GM12872 (cell line): ENCODE measurements at regions not wholly inside any gene's neighbourhood (a gene's known extent, or its start where the extent isn't known, plus 50 kb on each side); places are given as distances from the start of the nearest gene placed in this dataset.

Experiments
- TF ChIP-seq, protein P1 (sequence below): IDR thresholded peaks from 3 replicates; pipeline ENCODE4 v1.5.1; 2011; ENCODE audit warnings: low read depth, mild to moderate bottlenecking, low read length, moderate library complexity; ENCODE audit not compliant: insufficient read depth

DNA sequence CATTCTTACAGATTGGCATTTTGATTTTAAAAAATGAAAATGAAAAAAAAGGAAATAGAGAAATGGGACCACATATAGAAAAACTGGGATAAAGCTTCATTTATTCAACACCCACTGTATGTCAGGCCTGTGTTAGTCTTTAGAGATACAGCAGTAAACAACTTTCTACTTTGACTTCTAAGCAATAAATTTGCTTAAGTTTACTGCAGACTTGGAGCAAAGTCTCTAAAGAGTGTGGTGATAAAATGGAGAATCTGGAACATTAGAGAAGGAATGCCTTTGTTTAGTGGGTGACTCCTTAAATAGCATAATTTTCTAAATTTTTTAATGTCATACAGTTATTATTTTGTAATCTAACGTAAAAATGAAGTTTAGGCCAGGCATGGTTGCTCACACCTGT lies 80.7 kb upstream of the CNKSR3 start:
- TF ChIP-seq, protein P1, sequence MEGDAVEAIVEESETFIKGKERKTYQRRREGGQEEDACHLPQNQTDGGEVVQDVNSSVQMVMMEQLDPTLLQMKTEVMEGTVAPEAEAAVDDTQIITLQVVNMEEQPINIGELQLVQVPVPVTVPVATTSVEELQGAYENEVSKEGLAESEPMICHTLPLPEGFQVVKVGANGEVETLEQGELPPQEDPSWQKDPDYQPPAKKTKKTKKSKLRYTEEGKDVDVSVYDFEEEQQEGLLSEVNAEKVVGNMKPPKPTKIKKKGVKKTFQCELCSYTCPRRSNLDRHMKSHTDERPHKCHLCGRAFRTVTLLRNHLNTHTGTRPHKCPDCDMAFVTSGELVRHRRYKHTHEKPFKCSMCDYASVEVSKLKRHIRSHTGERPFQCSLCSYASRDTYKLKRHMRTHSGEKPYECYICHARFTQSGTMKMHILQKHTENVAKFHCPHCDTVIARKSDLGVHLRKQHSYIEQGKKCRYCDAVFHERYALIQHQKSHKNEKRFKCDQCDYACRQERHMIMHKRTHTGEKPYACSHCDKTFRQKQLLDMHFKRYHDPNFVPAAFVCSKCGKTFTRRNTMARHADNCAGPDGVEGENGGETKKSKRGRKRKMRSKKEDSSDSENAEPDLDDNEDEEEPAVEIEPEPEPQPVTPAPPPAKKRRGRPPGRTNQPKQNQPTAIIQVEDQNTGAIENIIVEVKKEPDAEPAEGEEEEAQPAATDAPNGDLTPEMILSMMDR = no peak

DNA sequence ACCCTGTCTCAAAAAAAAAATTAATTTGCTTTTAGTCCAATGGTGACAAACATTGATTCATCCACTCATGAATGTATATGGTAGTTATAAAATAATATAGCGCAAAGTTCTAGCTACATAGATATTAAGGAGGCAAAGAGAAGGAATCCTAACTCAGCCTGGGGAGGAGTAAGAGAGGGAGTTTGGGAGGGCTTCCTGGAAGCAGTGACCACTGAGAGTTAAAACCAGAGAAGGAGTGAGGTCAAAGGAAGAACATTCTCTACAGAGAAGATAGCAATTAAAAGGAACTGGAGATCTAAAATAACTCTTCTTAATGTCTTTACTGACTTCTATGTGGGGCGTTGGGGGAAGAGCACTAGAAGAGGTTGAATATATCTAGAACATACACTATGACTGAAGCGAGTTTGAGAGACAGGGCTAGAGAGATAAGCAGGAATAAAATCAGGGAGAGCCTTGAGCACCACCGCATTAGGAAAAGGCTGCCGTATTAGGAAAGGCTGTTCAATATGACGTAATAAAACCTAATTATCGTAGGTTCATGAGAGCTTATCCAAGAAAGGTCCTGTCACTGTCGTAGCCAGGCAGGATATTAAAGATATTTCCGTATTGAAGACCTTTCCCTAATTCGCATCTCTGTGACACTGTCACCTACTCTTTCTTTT lies 81.8 kb upstream of the CNKSR3 start:
- TF ChIP-seq, protein P1 = no peak

DNA sequence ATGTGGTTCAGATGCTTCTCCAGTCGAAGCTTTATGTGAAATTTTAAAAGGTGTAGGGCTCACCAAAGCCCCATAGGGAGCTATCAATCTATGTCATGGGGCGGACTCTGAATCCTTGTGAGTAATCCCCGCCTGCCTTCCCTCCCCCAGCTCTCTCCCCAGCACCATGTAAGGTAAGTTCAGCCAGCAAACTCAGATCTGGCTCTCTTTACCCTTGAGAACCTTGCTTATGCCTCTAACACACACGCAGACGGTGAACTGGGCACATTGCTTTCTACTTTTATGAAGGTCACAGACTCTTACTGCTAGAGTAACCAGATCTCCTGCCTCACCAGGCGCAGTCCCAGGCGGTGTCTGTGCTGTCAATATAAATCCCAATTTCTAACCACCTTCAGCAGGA lies 82.6 kb upstream of the CNKSR3 start:
- TF ChIP-seq, protein P1 = no peak

DNA sequence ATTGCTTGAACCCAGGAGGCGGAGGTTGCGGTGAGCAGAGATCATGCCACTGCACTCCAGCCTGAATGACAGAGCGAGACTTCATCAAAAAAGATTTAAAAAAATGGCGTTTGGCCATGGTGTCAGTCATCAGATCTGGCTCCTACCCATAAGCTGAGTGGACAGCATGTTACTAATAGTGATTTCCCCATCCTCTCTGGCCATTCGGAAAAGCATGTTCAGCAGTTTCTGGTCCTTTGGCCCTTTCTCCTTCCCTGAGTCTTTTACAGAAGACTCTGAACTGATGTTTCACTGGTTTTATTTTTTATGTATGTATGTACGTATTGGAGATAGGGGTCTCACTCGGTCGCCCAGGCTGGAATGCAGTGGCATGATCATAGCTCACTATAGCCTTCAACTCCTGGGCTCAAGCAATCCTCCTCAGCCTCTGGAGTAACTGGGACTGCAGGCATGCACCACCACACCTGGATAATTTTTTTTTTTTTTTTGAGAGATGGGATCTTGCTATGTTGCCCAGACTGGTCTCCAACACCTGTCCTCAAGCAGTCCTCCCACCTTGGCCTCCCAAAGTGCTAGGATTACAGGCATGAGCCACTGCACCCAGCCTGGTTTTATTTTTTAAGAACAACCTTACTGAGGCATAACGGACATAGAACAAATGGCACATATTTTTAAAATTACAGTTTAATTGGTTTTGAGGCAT lies 84.2 kb upstream of the CNKSR3 start:
- TF ChIP-seq, protein P1 = no peak

DNA sequence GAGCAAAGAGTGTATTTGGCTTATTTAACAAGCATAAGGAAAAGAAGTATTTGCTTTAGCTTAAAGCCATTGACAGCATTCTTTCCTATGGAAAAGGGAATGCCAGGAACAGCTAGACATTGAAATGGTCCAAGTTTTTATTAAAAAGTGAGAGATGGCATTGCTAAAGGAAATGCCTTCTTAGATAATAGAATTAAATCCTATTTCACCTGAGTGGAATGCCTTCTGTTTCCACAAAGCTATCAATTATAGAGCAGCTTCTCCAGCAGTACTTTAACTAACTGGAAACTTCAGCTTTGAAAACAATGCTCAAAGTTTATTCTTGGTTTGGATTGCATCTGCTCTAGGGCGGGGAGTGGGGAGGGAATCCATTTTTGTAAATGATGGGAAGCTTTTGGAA lies 85.1 kb upstream of the CNKSR3 start:
- TF ChIP-seq, protein P1 = no peak

DNA sequence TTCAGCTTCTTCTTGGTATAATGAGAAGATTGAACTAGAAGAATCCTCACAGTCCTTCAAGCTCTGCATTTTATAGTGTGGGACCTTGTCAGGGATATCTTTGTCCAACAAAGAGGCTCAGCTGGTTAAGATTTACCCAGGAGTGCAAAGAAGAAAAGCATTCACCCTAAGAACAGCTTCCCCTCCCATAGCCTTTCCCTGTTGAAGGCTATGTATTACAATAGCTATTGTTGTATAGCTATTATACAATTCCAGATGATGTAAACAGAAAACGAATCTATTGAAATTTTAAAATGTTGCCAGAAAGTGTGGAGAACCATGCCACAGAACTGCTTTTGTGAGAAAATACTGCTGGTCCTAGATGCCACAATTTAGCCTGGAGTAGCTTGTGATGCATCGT lies 85.5 kb upstream of the CNKSR3 start:
- TF ChIP-seq, protein P1 = no peak

DNA sequence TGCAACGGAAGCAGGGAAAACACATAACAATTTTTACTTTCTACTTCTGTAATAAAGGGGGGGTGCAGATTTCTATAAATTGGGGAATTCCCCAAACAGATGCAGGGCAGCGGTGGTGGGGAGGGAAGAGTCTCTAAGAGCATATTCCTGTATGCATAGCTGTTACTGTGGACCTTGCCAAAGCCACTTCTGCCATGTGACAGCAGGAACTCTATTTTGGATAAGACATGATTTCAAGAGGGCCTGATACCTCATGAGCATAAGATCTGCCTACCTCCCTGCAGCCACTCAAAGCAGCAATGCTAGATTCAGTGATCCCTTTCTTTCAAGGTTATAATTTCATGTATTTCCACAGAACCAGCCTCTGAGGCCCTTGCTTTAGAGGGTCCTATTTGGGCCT lies 86.2 kb upstream of the CNKSR3 start:
- TF ChIP-seq, protein P1 = no peak
